ENCODE measurements at regions not wholly inside any gene's neighbourhood (a gene's known extent, or its start where the extent isn't known, plus 50 kb on each side); places are given as distances from the start of the nearest gene placed in this dataset.

DNA sequence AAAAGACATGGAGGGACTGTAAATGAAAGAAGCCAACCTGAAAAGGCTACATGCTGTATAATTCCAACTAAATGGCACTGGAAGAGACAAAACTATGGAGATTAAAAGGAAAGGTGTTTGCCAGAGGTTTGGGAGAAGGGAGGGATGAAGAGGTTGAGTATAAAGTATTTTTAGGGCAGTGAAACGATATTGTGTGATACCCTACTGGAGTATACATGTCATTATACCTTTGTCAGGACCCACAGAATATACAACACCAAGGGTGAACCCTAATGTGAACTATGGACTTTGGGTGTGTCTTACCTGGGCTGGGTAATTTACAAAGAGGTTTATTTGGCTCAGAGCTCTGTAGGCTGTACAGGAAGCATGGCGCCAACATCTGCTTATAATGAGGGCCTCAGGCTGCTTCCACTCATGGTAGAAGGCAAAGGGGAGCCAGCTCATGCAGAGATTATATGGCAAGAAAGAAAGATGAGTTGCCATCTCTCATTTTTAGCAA lies 73.4 kb downstream of the CD2 start:
- Histone ChIP-seq H4K20me1 (ENCODE audit: insufficient read depth, low read length, poor library complexity, severe bottlenecking) (no peaks in the 10 kb centered on the region), H3F3A (ENCODE audit: low read depth) (peaks cover 5% of the 10 kb centered on the region; the same call in 1 of the 2 replicates), H3K4me2 (ENCODE audit: low read depth, low read length, poor library complexity, severe bottlenecking) (peak overlapping the region; percentile 67), H3K9ac (ENCODE audit: low read depth, low read length, poor library complexity, severe bottlenecking) (peak overlapping the region; percentile 56), H3K9me2 (replicated peaks; ENCODE audit: low read depth, low read length) (no peaks in the 10 kb centered on the region), H3K36me3 (ENCODE audit: insufficient read depth, low read length) (no peaks in the 10 kb centered on the region), H2AFZ (ENCODE audit: low read length) (peak overlapping the region; percentile 57; the same call in 1 of the 2 replicates), H3K79me2 (ENCODE audit: insufficient read depth, low read length) (no peaks in the 10 kb centered on the region), H3K4me3 (ENCODE audit: low read length, poor library complexity, severe bottlenecking) (peak overlapping the region; percentile 53), H3K9me3 (ENCODE audit: insufficient read depth, low read depth, low read length) (no peaks in the 10 kb centered on the region), H3K27me3 (ENCODE audit: insufficient read depth, low read length, poor library complexity, severe bottlenecking) (no peaks in the 10 kb centered on the region), H3K4me1 (ENCODE audit: insufficient read depth, low read length, poor library complexity, severe bottlenecking) (peaks cover 52% of the 10 kb centered on the region)
- TF ChIP-seq EZH2phosphoT487 (IDR thresholded peaks at IDR 0.05; ENCODE audit: borderline replicate concordance): no peak
- TF ChIP-seq, protein P1, sequence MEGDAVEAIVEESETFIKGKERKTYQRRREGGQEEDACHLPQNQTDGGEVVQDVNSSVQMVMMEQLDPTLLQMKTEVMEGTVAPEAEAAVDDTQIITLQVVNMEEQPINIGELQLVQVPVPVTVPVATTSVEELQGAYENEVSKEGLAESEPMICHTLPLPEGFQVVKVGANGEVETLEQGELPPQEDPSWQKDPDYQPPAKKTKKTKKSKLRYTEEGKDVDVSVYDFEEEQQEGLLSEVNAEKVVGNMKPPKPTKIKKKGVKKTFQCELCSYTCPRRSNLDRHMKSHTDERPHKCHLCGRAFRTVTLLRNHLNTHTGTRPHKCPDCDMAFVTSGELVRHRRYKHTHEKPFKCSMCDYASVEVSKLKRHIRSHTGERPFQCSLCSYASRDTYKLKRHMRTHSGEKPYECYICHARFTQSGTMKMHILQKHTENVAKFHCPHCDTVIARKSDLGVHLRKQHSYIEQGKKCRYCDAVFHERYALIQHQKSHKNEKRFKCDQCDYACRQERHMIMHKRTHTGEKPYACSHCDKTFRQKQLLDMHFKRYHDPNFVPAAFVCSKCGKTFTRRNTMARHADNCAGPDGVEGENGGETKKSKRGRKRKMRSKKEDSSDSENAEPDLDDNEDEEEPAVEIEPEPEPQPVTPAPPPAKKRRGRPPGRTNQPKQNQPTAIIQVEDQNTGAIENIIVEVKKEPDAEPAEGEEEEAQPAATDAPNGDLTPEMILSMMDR (conservative IDR thresholded peaks at IDR 0.05; ENCODE audit: low read length): no peak

DNA sequence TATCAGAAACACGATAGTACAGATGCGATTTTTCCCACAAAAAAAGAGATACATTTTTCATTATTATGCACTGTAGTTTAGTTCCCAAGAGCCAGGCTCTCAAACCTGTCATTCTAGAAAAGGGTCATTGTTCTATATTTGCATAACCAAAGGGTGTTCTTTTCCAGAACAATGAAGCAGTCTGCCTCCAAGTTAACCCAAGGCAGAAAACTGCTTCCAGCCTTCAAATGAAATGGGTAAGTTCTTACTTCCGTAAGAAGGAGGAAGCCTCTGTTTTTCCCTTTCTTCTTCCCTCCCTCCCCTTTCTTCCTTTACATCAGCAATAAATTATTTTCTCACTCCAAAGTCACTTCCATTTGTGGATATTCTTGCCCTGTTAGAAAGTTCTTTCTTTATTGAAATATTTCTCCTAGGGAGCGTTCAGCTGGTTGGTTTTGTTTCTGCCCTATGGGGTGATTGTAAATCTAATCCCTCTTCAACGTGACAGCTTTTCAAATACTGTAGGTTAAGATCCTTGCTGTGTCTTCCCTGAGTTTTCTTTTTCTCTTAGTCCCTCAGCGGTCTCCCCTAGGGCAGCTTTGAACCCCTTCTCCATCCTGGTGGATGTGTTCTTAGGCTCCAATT lies 77.3 kb upstream of the PTGFRN start:
- no peak overlapping the region for H3K4me3 ChIP-seq (ENCODE audit: low read length, poor library complexity, severe bottlenecking)
- H3K4me1 ChIP-seq (ENCODE audit: insufficient read depth, low read length, poor library complexity, severe bottlenecking): peaks cover 16% of the 10 kb centered on the region
- no peaks in the 10 kb centered on the region for H4K20me1 ChIP-seq (ENCODE audit: insufficient read depth, low read length, poor library complexity, severe bottlenecking)
- H3K79me2 ChIP-seq (ENCODE audit: insufficient read depth, low read length): no peaks in the 10 kb centered on the region
- 0 out of 2 replicates have a peak, but pooled peaks cover 2% of the 10 kb centered on the region for H3F3A ChIP-seq (ENCODE audit: low read depth)
- no peaks in the 10 kb centered on the region for H3K9me3 ChIP-seq (ENCODE audit: insufficient read depth, low read depth, low read length)
- no peaks in the 10 kb centered on the region for H3K9me2 ChIP-seq (replicated peaks; ENCODE audit: low read depth, low read length)
- no peaks in the 10 kb centered on the region for H3K36me3 ChIP-seq (ENCODE audit: insufficient read depth, low read length)
- H3K4me2 ChIP-seq (ENCODE audit: low read depth, low read length, poor library complexity, severe bottlenecking): no peak overlapping the region
- no peak for TF ChIP-seq EZH2phosphoT487 (IDR thresholded peaks at IDR 0.05; ENCODE audit: borderline replicate concordance)
- TF ChIP-seq, protein P1 (conservative IDR thresholded peaks at IDR 0.05; ENCODE audit: low read length): no peak
- no peak overlapping the region for H2AFZ ChIP-seq (ENCODE audit: low read length)
- no peaks in the 10 kb centered on the region for H3K27me3 ChIP-seq (ENCODE audit: insufficient read depth, low read length, poor library complexity, severe bottlenecking)
- no peak overlapping the region for H3K9ac ChIP-seq (ENCODE audit: low read depth, low read length, poor library complexity, severe bottlenecking)

DNA sequence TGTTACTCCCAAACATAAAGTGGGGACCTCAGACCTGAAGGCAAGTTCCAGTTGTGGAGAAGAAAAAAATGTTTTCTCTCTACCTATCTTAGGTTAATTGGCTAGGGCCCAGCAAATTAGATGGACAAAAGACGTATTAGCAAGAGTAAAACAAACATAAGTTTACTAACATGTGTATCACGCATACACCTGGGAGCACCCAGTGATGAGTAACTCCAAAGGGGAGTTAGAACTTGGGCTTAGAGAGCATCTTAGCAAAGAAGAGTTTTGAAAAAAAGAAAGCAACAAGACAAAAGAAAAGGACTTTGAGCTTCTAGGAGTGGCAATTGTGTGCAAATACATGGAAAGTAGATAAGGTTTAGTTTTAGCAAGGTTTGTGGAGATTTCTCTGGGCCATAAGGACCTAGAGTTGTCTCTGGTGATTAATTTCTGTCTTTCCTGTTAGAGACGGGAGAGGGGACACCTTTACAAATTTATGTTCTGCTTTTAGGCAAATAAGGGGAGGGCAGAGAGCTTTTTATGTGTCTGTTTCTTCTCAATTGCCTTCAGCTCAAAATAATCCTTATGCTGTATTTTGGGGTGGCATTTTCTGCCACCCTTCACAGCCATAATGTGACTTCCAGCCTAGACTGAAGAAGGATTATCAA lies 76.7 kb upstream of the PTGFRN start:
- H3K79me2 ChIP-seq (ENCODE audit: insufficient read depth, low read length): no peaks in the 10 kb centered on the region
- no peak overlapping the region for H2AFZ ChIP-seq (ENCODE audit: low read length)
- no peak overlapping the region for H3K4me3 ChIP-seq (ENCODE audit: low read length, poor library complexity, severe bottlenecking)
- no peaks in the 10 kb centered on the region for H4K20me1 ChIP-seq (ENCODE audit: insufficient read depth, low read length, poor library complexity, severe bottlenecking)
- TF ChIP-seq, protein P1 (conservative IDR thresholded peaks at IDR 0.05; ENCODE audit: low read length): no peak
- no peak for TF ChIP-seq EZH2phosphoT487 (IDR thresholded peaks at IDR 0.05; ENCODE audit: borderline replicate concordance)
- peaks cover 10% of the 10 kb centered on the region for H3K4me1 ChIP-seq (ENCODE audit: insufficient read depth, low read length, poor library complexity, severe bottlenecking)
- no peaks in the 10 kb centered on the region for H3K9me3 ChIP-seq (ENCODE audit: insufficient read depth, low read depth, low read length)
- H3K9ac ChIP-seq (ENCODE audit: low read depth, low read length, poor library complexity, severe bottlenecking): no peak overlapping the region
- no peak overlapping the region for H3K4me2 ChIP-seq (ENCODE audit: low read depth, low read length, poor library complexity, severe bottlenecking)
- no peaks in the 10 kb centered on the region for H3K9me2 ChIP-seq (replicated peaks; ENCODE audit: low read depth, low read length)
- no peaks in the 10 kb centered on the region for H3K36me3 ChIP-seq (ENCODE audit: insufficient read depth, low read length)
- H3F3A ChIP-seq (ENCODE audit: low read depth): no peaks in the 10 kb centered on the region
- no peaks in the 10 kb centered on the region for H3K27me3 ChIP-seq (ENCODE audit: insufficient read depth, low read length, poor library complexity, severe bottlenecking)
